KMS-11 (cell line): ENCODE measurements at regions not wholly inside any gene's neighbourhood (a gene's known extent, or its start where the extent isn't known, plus 50 kb on each side); places are given as distances from the start of the nearest gene placed in this dataset.

Source experiments
- H2AFZ ChIP-seq: fragments of 200-600 bp; sonication (generic); 2 replicates; pipeline ENCODE4 v1.6.1; 2016; ENCODE audit warnings: antibody characterized with exemption, mixed run types, low read depth
- H3K27ac ChIP-seq: fragments of 200-600 bp; sonication (generic); 2 replicates; pipeline ENCODE4 v1.6.1; 2016; ENCODE audit warnings: mild to moderate bottlenecking, mixed run types
- H3K27me3 ChIP-seq: fragments of 200-600 bp; sonication (generic); 2 replicates; pipeline ENCODE4 v1.6.1; 2017; ENCODE audit warnings: mild to moderate bottlenecking, low read depth, mixed run types, moderate library complexity; ENCODE audit not compliant: insufficient read depth
- H3K36me3 ChIP-seq: fragments of 200-600 bp; sonication (generic); 2 replicates; pipeline ENCODE4 v1.6.1; 2017; ENCODE audit warnings: mild to moderate bottlenecking, mixed run types; ENCODE audit not compliant: insufficient read depth
- H3K4me1 ChIP-seq: fragments of 200-600 bp; sonication (generic); 2 replicates; pipeline ENCODE4 v1.6.1; 2016; ENCODE audit warnings: mild to moderate bottlenecking, low read depth, mixed run types; ENCODE audit not compliant: poor library complexity, severe bottlenecking
- H3K4me2 ChIP-seq: fragments of 200-600 bp; sonication (generic); 2 replicates; pipeline ENCODE4 v1.7.0; 2016; ENCODE audit warnings: mild to moderate bottlenecking, mixed run types
- H3K4me3 ChIP-seq: fragments of 200-600 bp; sonication (generic); IDR thresholded peaks from 2 replicates; pipeline ENCODE4 v1.6.1; 2017; ENCODE audit warnings: low read depth, low read length, mixed read lengths; ENCODE audit not compliant: insufficient read depth
- H3K79me2 ChIP-seq: fragments of 200-600 bp; sonication (generic); 2 replicates; pipeline ENCODE4 v1.6.1; 2016; ENCODE audit warnings: low read depth, mixed run types; ENCODE audit not compliant: insufficient read depth
- H3K9ac ChIP-seq: fragments of 200-600 bp; sonication (generic); 2 replicates; pipeline ENCODE4 v1.6.1; 2016; ENCODE audit warnings: mild to moderate bottlenecking, mixed run types
- H4K20me1 ChIP-seq: fragments of 200-600 bp; sonication (generic); 2 replicates; pipeline ENCODE4 v1.6.1; 2016; ENCODE audit warnings: mild to moderate bottlenecking, mixed run types; ENCODE audit not compliant: insufficient read depth
- TF ChIP-seq, protein P1 (sequence below): fragments of 200-600 bp; sonication (generic); conservative IDR thresholded peaks from 2 replicates; pipeline ENCODE4 v1.6.1; 2017; ENCODE audit warnings: low read depth, mild to moderate bottlenecking, antibody characterized with exemption, low read length, moderate library complexity, mixed read lengths

DNA sequence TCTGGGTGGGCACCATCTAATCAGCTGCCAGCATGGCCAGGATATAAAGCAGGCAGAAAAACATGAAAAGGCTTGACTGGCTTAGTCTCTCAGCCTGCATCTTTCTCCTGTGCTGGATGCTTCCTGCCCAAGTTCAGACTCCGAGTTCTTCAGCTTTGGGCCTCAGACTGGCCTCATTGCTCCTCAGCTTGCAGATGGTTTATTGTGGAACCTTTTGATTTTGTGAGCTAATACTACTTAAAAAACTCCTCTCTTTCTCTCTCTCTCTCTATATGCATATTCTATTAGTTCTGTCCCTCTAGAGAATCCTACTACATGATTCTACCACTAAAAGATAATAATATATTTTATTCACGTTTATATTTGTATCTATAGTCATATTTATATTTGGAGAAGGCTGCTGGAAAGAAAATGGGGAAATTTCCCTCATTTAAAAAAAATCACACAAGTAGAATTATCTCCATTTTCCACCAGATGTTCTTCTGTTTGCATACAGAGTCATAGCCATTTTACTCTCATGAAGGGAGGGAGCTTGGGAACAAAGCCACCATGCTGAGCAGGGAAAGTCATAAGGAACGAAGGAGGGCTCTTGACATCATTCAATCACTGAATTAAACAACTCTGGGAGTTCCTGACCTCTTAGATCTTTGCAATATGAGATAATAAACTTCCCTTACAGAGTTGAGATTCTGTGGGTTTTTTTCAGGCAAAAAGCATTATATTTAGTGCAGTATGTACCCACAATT is 1137.4 kb upstream of the CDH18 start:
- no peaks in the 10 kb centered on the region for H4K20me1 ChIP-seq
- no peak overlapping the region for H3K27ac ChIP-seq
- no peak overlapping the region for H3K9ac ChIP-seq
- no peaks in the 10 kb centered on the region for H3K27me3 ChIP-seq
- no peak overlapping the region for H2AFZ ChIP-seq
- H3K4me2 ChIP-seq: no peak overlapping the region
- H3K79me2 ChIP-seq: no peaks in the 10 kb centered on the region
- no peaks in the 10 kb centered on the region for H3K36me3 ChIP-seq
- H3K4me1 ChIP-seq: peaks cover 12% of the 10 kb centered on the region
- no peak overlapping the region for H3K4me3 ChIP-seq
- TF ChIP-seq, protein P1, sequence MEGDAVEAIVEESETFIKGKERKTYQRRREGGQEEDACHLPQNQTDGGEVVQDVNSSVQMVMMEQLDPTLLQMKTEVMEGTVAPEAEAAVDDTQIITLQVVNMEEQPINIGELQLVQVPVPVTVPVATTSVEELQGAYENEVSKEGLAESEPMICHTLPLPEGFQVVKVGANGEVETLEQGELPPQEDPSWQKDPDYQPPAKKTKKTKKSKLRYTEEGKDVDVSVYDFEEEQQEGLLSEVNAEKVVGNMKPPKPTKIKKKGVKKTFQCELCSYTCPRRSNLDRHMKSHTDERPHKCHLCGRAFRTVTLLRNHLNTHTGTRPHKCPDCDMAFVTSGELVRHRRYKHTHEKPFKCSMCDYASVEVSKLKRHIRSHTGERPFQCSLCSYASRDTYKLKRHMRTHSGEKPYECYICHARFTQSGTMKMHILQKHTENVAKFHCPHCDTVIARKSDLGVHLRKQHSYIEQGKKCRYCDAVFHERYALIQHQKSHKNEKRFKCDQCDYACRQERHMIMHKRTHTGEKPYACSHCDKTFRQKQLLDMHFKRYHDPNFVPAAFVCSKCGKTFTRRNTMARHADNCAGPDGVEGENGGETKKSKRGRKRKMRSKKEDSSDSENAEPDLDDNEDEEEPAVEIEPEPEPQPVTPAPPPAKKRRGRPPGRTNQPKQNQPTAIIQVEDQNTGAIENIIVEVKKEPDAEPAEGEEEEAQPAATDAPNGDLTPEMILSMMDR: no peak

DNA sequence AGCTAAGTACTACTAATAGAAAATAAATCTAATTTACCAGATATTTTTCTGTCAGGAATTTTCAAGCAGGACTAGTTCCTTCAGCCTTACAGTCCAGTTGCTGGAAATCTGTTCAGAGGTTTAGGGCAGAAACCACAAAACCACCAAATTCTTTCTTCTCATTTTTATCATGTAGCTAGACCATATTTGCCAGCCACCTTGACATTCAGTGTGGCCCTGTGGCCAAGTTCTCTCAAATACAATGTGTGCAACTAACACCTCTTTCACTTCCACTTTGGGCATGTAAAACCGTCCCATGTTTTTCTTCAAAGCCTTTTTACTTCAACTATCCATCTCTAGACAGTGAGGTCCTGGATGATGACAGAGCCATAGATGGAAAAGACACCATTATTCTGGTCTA is 1133.2 kb upstream of the CDH18 start:
- Histone ChIP-seq H4K20me1 (no peaks in the 10 kb centered on the region), H3K9ac (no peak overlapping the region), H3K27ac (no peak overlapping the region), H3K4me3 (no peak overlapping the region), H3K36me3 (no peaks in the 10 kb centered on the region), H2AFZ (no peak overlapping the region), H3K4me1 (peaks cover 12% of the 10 kb centered on the region), H3K4me2 (0 out of 2 replicates have a peak overlapping the region, but pooled peaks have one; percentile 2), H3K79me2 (no peaks in the 10 kb centered on the region), H3K27me3 (no peaks in the 10 kb centered on the region)
- TF ChIP-seq, protein P1: no peak

DNA sequence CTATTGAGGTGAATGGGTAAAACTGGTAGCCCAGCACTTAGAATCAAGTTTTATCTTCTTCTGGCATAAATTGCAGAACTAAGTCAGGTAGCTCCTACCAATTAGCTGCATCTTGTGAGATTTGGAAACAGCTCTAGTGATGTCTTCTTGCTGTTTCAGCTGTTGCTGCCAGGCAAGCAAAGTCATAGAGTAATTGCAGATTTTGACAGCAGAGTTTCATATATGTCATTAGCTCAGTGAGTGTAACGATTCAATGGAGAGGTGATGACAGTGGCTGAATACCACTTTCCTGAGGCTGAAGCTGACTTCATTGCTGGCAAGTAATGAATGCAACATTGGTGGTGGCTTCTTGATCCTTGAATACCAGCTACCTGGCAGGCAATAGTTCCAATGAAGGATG is 1109.7 kb upstream of the CDH18 start:
- Histone ChIP-seq H3K9ac (no peak overlapping the region), H3K4me2 (no peak overlapping the region), H3K27me3 (no peaks in the 10 kb centered on the region), H3K4me1 (no peaks in the 10 kb centered on the region), H3K36me3 (no peaks in the 10 kb centered on the region), H3K4me3 (no peak overlapping the region), H3K27ac (no peak overlapping the region), H3K79me2 (no peaks in the 10 kb centered on the region), H4K20me1 (no peaks in the 10 kb centered on the region), H2AFZ (no peak overlapping the region)
- TF ChIP-seq, protein P1: no peak

DNA sequence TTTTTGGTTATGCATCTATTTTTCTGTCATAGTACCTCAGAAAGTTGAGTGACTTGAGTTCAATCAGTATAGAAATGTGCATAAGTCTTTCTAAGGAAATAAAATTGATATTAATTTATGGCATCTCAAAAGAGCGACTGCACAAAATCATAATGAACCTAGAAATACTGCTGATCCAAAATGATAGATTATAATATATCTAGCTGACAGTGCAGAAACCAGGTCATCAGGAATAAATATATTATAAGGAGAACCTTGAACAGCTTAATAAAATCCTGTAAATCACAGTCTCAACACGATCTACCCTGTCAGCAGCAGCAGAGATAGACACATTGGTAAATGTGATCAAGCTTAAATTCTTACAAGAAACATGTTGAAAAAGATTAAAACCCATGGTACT is 1106.6 kb upstream of the CDH18 start:
- Histone ChIP-seq H4K20me1 (no peaks in the 10 kb centered on the region), H3K4me2 (no peak overlapping the region), H3K79me2 (no peaks in the 10 kb centered on the region), H2AFZ (no peak overlapping the region), H3K27ac (no peak overlapping the region), H3K36me3 (no peaks in the 10 kb centered on the region), H3K4me1 (no peaks in the 10 kb centered on the region), H3K4me3 (no peak overlapping the region), H3K9ac (no peak overlapping the region), H3K27me3 (no peaks in the 10 kb centered on the region)
- TF ChIP-seq, protein P1: no peak
